SU-DHL-6 (cell line): ENCODE measurements at regions not wholly inside any gene's neighbourhood (a gene's known extent, or its start where the extent isn't known, plus 50 kb on each side); places are given as distances from the start of the nearest gene placed in this dataset.

ENCODE experiments used
- H2AFZ ChIP-seq: fragments of 200-600 bp; sonication (generic); 2 replicates; pipeline ENCODE4 v1.6.1; 2014; ENCODE audit warnings: low read depth, mild to moderate bottlenecking, moderate library complexity, mixed read lengths, antibody characterized with exemption, low read length; ENCODE audit not compliant: severe bottlenecking
- H3F3A ChIP-seq: fragments of 200-600 bp; shearing (Covaris generic); 2 replicates; pipeline ENCODE4 v1.6.0; 2016; ENCODE audit warnings: antibody characterized with exemption, mild to moderate bottlenecking; ENCODE audit not compliant: insufficient read depth
- H3K27ac ChIP-seq: fragments of 200-600 bp; sonication (generic); 2 replicates; pipeline ENCODE4 v1.5.1; 2016; ENCODE audit warnings: low read depth, mild to moderate bottlenecking, low read length, moderate library complexity, mixed read lengths
- H3K27me3 ChIP-seq: fragments of 200-600 bp; sonication (generic), shearing (Covaris generic); 2 replicates; pipeline ENCODE4 v1.6.0; 2014; ENCODE audit warnings: mild to moderate bottlenecking, low read length
- H3K36me3 ChIP-seq: fragments of 200-600 bp; sonication (generic); 2 replicates; pipeline ENCODE4 v1.6.1; 2014; ENCODE audit warnings: mild to moderate bottlenecking, low read length, mixed read lengths
- H3K4me2 ChIP-seq: fragments of 300-600, 200-600 bp; shearing (Covaris generic), sonication (generic); 2 replicates; pipeline ENCODE4 v1.6.0; 2014; ENCODE audit warnings: low read length, low read depth, mild to moderate bottlenecking; ENCODE audit not compliant: poor library complexity, severe bottlenecking
- H3K4me3 ChIP-seq: fragments of 200-600 bp; sonication (generic); 2 replicates; pipeline ENCODE4 v1.5.1; 2014; ENCODE audit warnings: antibody characterized with exemption, low read length, mild to moderate bottlenecking, mixed read lengths; ENCODE audit not compliant: insufficient read depth, poor library complexity, severe bottlenecking
- H3K79me2 ChIP-seq: fragments of 200-600 bp; sonication (generic); 2 replicates; pipeline ENCODE4 v1.6.1; 2014; ENCODE audit warnings: mild to moderate bottlenecking, low read length, moderate library complexity; ENCODE audit not compliant: insufficient read depth
- H3K9ac ChIP-seq: fragments of 200-600 bp; sonication (generic); 2 replicates; pipeline ENCODE4 v1.7.0; 2014; ENCODE audit warnings: mild to moderate bottlenecking, low read length
- H3K9me2 ChIP-seq: fragments of 200-600 bp; sonication (generic); replicated peaks from 2 replicates; pipeline ENCODE4 v1.6.1; 2014; ENCODE audit warnings: low read length; ENCODE audit not compliant: insufficient read depth
- H3K9me3 ChIP-seq: fragments of 200-600 bp; sonication (generic); 2 replicates; pipeline ENCODE4 v1.6.1; 2014; ENCODE audit warnings: low read length, mixed read lengths; ENCODE audit not compliant: insufficient read depth
- H4K20me1 ChIP-seq: fragments of 200-600 bp; sonication (generic); 2 replicates; pipeline ENCODE4 v1.6.1; 2014; ENCODE audit warnings: low read depth, mild to moderate bottlenecking, antibody characterized with exemption, low read length, moderate library complexity, mixed read lengths
- CTCF ChIP-seq: fragments of 200-600 bp; sonication (generic); IDR thresholded peaks from one replicate; pipeline ENCODE4 v1.5.1; 2017; ENCODE audit warnings: antibody characterized with exemption, mild to moderate bottlenecking, low read length, moderate library complexity; ENCODE audit not compliant: insufficient read depth, poor library complexity, severe bottlenecking
- EZH2phosphoT487 ChIP-seq: fragments of 200-600 bp; sonication (generic), shearing (Covaris generic); conservative IDR thresholded peaks from 2 replicates; pipeline ENCODE4 v1.6.1; 2018; ENCODE audit warnings: mild to moderate bottlenecking, antibody characterized with exemption, low read length, moderate library complexity, mixed read lengths

GRCh38 chr6:113524826-113525225 is 332.3 kb upstream of the MARCKS start:
- no peak overlapping the region for H3K9ac ChIP-seq
- no peaks in the 10 kb centered on the region for H3K27me3 ChIP-seq
- no peaks in the 10 kb centered on the region for H3F3A ChIP-seq
- H4K20me1 ChIP-seq, result no peaks in the 10 kb centered on the region
- TF ChIP-seq CTCF (no peak), EZH2phosphoT487 (no peak)
- H2AFZ ChIP-seq, result no peak overlapping the region
- no peak overlapping the region for H3K4me3 ChIP-seq
- no peak overlapping the region for H3K4me2 ChIP-seq
- no peaks in the 10 kb centered on the region for H3K36me3 ChIP-seq
- no peaks in the 10 kb centered on the region for H3K9me3 ChIP-seq
- H3K9me2 ChIP-seq, result no peaks in the 10 kb centered on the region
- no peak overlapping the region for H3K27ac ChIP-seq
- H3K79me2 ChIP-seq, result no peaks in the 10 kb centered on the region

GRCh38 chr6:113526553-113526952 is 330.6 kb upstream of the MARCKS start:
- Histone ChIP-seq H3K9me3 (no peaks in the 10 kb centered on the region), H3K79me2 (no peaks in the 10 kb centered on the region), H3K27ac (no peak overlapping the region), H3K9me2 (no peaks in the 10 kb centered on the region), H3F3A (no peaks in the 10 kb centered on the region), H3K4me3 (no peak overlapping the region), H3K36me3 (no peaks in the 10 kb centered on the region), H3K4me2 (no peak overlapping the region), H3K27me3 (no peaks in the 10 kb centered on the region), H4K20me1 (no peaks in the 10 kb centered on the region), H2AFZ (no peak overlapping the region), H3K9ac (no peak overlapping the region)
- TF ChIP-seq CTCF, result no peak
- no peak for TF ChIP-seq EZH2phosphoT487

- Histone ChIP-seq H4K20me1 (no peaks in the 10 kb centered on the region), H3K79me2 (no peaks in the 10 kb centered on the region), H3K9me2 (no peaks in the 10 kb centered on the region), H2AFZ (no peak overlapping the region), H3F3A (no peaks in the 10 kb centered on the region), H3K4me3 (no peak overlapping the region), H3K9ac (no peak overlapping the region), H3K9me3 (no peaks in the 10 kb centered on the region), H3K27ac (no peak overlapping the region), H3K27me3 (no peaks in the 10 kb centered on the region), H3K36me3 (no peaks in the 10 kb centered on the region), H3K4me2 (no peak overlapping the region)
- no peak for TF ChIP-seq EZH2phosphoT487
- no peak for TF ChIP-seq CTCF
Observed at GRCh38 chr6:113526995-113527394, 330.1 kb upstream of the MARCKS start.

GRCh38 chr6:113528111-113528510 is 329.0 kb upstream of the MARCKS start:
- TF ChIP-seq CTCF (no peak), EZH2phosphoT487 (no peak)
- Histone ChIP-seq H3K9ac (no peak overlapping the region), H2AFZ (no peak overlapping the region), H3K4me3 (no peak overlapping the region), H3K27me3 (no peaks in the 10 kb centered on the region), H4K20me1 (no peaks in the 10 kb centered on the region), H3K36me3 (no peaks in the 10 kb centered on the region), H3F3A (no peaks in the 10 kb centered on the region), H3K9me3 (no peaks in the 10 kb centered on the region), H3K27ac (no peak overlapping the region), H3K79me2 (no peaks in the 10 kb centered on the region), H3K9me2 (no peaks in the 10 kb centered on the region), H3K4me2 (no peak overlapping the region)
